Panc1 (cell line): ENCODE measurements at regions not wholly inside any gene's neighbourhood (a gene's known extent, or its start where the extent isn't known, plus 50 kb on each side); places are given as distances from the start of the nearest gene placed in this dataset.

Source experiments
- POLR2AphosphoS5 ChIP-seq: IDR thresholded peaks from 2 replicates; pipeline ENCODE4 v1.6.1; 2012; ENCODE audit warnings: mild to moderate bottlenecking, low read depth, low read length, moderate library complexity
- TCF7L2 ChIP-seq: IDR thresholded peaks from 2 replicates; pipeline ENCODE4 v1.6.1; 2011; ENCODE audit warnings: mild to moderate bottlenecking, low read depth, low read length, inconsistent platforms
- TF ChIP-seq, protein P1 (sequence below): fragments of 450-650 bp; IDR thresholded peaks from 2 replicates; pipeline ENCODE4 v1.5.1; 2017; ENCODE audit warnings: mild to moderate bottlenecking

- TF ChIP-seq, protein P1, sequence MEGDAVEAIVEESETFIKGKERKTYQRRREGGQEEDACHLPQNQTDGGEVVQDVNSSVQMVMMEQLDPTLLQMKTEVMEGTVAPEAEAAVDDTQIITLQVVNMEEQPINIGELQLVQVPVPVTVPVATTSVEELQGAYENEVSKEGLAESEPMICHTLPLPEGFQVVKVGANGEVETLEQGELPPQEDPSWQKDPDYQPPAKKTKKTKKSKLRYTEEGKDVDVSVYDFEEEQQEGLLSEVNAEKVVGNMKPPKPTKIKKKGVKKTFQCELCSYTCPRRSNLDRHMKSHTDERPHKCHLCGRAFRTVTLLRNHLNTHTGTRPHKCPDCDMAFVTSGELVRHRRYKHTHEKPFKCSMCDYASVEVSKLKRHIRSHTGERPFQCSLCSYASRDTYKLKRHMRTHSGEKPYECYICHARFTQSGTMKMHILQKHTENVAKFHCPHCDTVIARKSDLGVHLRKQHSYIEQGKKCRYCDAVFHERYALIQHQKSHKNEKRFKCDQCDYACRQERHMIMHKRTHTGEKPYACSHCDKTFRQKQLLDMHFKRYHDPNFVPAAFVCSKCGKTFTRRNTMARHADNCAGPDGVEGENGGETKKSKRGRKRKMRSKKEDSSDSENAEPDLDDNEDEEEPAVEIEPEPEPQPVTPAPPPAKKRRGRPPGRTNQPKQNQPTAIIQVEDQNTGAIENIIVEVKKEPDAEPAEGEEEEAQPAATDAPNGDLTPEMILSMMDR = no peak
- TF ChIP-seq POLR2AphosphoS5 (no peak), TCF7L2 (no peak)
Observed at GRCh38 chr18:35837922-35838496, 134.5 kb upstream of the RMP24 start.
